SK-MEL-5 (cell line): ENCODE measurements at regions not wholly inside any gene's neighbourhood (a gene's known extent, or its start where the extent isn't known, plus 50 kb on each side); places are given as distances from the start of the nearest gene placed in this dataset.

Source experiments
- DNase-seq: peaks from one replicate; pipeline ENCODE4 v3.0.0-alpha.2; 2016; ENCODE audit warnings: low read depth, low spot score
- in situ Hi-C: cut with HindIII; loops from 2 replicates; pipeline ENCODE4 v1.10.0; 2016; ENCODE audit warnings: low sequenced_read_pairs, high pct_unique_total_duplicates, low pct_unique_long_range_greater_than_20kb

- in situ Hi-C loops: no loop called here
- DNase-seq: no peak
Measured at GRCh38 chr5:171593976-171594375, 174.5 kb downstream of the FGF18 start.

- DNase-seq: no peak
- in situ Hi-C loops: no loop called here
Measured at GRCh38 chr5:171595401-171595800, 176.0 kb downstream of the FGF18 start.

- in situ Hi-C loops: no loop called here
- no peak for DNase-seq
Measured at GRCh38 chr5:171595801-171596231, 176.4 kb downstream of the FGF18 start.

- in situ Hi-C loops: no loop called here
- no peak for DNase-seq
Measured at GRCh38 chr5:171596391-171596878, 177.0 kb downstream of the FGF18 start.

GRCh38 chr5:171597946-171598640 is 178.6 kb downstream of the FGF18 start:
- in situ Hi-C loops: no loop called here

GRCh38 chr5:171598641-171599152 is 179.2 kb downstream of the FGF18 start:
- DNase-seq: no peak
- in situ Hi-C loops: no loop called here

More at GRCh38 chr5:171597946-171598640, 178.6 kb downstream of the FGF18 start:
- peak; percentile 14 for DNase-seq

GRCh38 chr5:171599411-171599810 is 180.0 kb downstream of the FGF18 start:
- in situ Hi-C loops: no loop called here
- no peak for DNase-seq

GRCh38 chr5:171599957-171600612 is 180.6 kb downstream of the FGF18 start:
- no peak for DNase-seq
- in situ Hi-C loops: no loop called here

- no peak for DNase-seq
- in situ Hi-C loops: no loop called here
Measured at GRCh38 chr5:171600741-171601265, 181.4 kb downstream of the FGF18 start.

- DNase-seq: no peak
- in situ Hi-C loops: no loop called here
Measured at GRCh38 chr5:171601266-171601881, 181.9 kb downstream of the FGF18 start.

- in situ Hi-C loops: no loop called here
- DNase-seq: no peak
Measured at GRCh38 chr5:171603591-171603990, 182.0 kb upstream of the SMIM23 start.

- no peak for DNase-seq
- in situ Hi-C loops: no loop called here
Measured at GRCh38 chr5:171604195-171604594, 181.4 kb upstream of the SMIM23 start.

GRCh38 chr5:171606414-171607024 is 179.1 kb upstream of the SMIM23 start:
- in situ Hi-C loops: no loop called here
- DNase-seq: peak; percentile 11

- DNase-seq: no peak
- in situ Hi-C loops: no loop called here
Measured at GRCh38 chr5:171607863-171608262, 177.8 kb upstream of the SMIM23 start.

GRCh38 chr5:171609806-171610452 is 175.7 kb upstream of the SMIM23 start:
- in situ Hi-C loops: no loop called here
- DNase-seq: no peak

- no peak for DNase-seq
- in situ Hi-C loops: no loop called here
Measured at GRCh38 chr5:171610686-171611085, 174.9 kb upstream of the SMIM23 start.

GRCh38 chr5:171612749-171613148 is 172.9 kb upstream of the SMIM23 start:
- in situ Hi-C loops: no loop called here
- DNase-seq: no peak
